Activated CD4-positive, alpha-beta T cell treated with anti-CD3 and anti-CD28 coated beads, Interleukin-2, amount 50 U/mL, for 24 hours (primary cell): ENCODE measurements at regions not wholly inside any gene's neighbourhood (a gene's known extent, or its start where the extent isn't known, plus 50 kb on each side); places are given as distances from the start of the nearest gene placed in this dataset.
"Not testable (repeated sequence)": the region's sequence is repeated elsewhere in the genome, so short reads cannot be mapped to it uniquely, and the experiment has no call there.

Experiments
- DNase-seq, 2 donors: peaks; one replicate each; pipeline ENCODE4 v3.0.0-alpha.2; 2020; ENCODE audit warnings: low read depth in 1 of 2, low spot score in 1 of 2

- no peak for DNase-seq
Observed at GRCh38 chr20:30484009-30484748, 773.3 kb upstream of the DEFB115 start.

- DNase-seq = no peak
Observed at GRCh38 chr20:30484749-30485070, 772.8 kb upstream of the DEFB115 start.

- DNase-seq = no peak
Observed at GRCh38 chr20:30485331-30486102, 771.9 kb upstream of the DEFB115 start.

DNA sequence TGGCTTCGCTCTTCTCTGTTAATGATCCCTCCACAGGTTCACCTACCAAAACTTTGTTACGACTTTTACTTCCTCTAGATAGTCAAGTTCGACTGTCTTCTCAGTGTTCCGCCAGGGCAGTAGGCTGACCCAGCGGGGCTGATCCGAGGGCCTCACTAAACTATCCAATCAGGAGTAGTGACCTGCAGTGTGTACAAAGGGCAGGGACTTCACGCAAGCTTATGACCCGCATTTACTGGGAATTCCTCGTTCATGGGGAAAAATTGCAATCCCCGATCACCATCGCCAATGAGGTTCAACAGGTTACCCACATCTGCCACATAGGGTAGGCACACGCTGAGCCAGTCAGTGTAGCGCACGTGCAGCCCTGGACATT is 771.4 kb upstream of the DEFB115 start:
- DNase-seq = no peak

DNA sequence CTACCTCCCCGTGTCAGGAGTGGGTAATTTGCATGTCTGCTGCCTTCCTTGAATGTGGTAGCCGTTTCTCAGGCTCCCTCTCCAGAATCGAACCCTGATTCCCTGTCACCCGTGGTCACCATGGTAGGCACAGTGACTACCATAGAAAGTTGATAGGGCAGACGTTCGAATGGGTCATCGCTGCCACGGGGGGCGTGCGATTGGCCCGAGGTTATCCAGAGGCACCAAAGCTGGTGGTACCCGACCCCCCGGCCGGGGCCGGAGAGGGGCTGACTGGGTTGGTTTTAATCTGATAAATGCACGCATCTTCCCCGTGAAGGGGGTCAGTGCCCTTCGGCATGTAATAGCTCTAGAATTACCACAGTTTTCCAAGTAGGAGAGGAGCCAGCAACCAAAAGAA is 770.0 kb upstream of the DEFB115 start:
- DNase-seq = not testable (repeated sequence)

GRCh38 chr20:30487947-30488926 is 769.2 kb upstream of the DEFB115 start:
- DNase-seq = no peak

DNA sequence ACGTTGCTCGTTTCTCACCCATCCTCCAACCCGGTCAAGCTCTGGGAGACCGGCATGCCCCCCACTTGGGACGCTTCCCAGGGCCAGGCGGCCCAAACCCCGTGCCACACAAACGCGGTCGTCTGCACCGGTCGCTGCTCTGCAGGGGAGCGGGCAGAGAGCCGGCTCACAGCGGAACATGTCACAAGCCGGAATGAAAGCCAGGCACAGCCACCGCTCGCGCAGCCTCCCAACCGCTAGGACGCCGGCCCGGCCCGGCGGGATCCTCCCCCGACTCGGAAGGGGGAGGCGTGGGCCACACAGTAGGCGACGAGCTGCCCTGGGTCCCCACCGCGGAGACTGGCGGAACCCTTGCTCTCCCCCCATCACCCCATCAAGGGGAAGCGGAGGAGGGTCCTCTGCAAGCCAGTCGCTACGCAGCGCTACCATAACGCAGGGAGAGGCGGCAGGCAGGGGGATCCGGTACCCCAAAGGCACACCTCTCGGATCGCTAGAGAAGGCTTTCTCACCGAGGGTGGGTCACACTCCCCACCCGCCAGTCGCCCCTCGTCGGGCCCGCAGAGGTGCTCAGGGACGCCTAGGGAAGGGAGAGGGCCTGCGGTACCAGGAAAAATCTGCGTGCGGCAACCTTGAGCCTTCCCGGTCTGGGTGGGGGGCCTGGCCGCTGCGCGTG is 768.4 kb upstream of the DEFB115 start:
- DNase-seq = no peak

GRCh38 chr20:30489614-30490003 is 767.9 kb upstream of the DEFB115 start:
- DNase-seq = no peak

GRCh38 chr20:30491016-30491415 is 766.4 kb upstream of the DEFB115 start:
- no peak for DNase-seq

DNA sequence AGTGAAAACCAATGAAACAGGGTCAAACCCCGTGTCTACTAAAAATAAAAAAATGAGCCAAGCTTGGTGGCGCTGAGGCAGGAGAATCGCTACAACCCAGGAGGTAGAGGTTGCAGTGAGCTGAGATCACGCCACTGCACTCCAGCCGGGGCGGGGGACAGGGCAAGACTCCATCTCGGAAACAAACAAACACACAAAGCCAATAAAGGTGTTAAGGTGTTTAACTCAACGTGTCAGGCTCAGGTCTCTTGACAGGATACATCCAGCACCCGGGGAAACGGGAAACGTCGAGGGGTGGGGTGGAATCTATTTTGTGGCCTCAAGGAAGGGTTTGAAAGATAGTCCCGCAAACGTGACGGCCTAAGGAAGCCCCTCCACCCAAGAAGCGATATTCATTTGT is 760.8 kb upstream of the DEFB115 start:
- not testable (repeated sequence) for DNase-seq

- not testable (repeated sequence) for DNase-seq
Observed at GRCh38 chr20:30497191-30497590, 760.3 kb upstream of the DEFB115 start.

DNA sequence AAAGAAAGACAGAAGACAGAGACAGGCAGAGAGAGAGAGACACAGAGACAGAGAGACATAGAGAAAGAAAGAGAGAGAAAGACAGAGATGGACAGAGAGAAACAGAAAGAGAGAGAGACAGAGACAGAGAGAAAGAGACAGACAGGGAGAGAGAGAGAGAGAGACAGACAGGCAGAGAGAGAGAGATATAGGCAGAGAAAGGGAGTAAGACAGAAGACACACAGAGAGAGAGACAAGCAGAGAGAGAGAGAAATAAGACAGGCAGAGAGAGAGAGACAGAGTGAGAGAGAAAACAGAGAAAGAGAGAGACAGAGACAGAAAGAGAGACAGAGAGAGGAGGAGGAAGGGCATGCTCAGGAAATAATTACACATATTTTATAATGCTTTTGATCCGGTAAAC is 758.3 kb upstream of the DEFB115 start:
- DNase-seq = no peak

DNA sequence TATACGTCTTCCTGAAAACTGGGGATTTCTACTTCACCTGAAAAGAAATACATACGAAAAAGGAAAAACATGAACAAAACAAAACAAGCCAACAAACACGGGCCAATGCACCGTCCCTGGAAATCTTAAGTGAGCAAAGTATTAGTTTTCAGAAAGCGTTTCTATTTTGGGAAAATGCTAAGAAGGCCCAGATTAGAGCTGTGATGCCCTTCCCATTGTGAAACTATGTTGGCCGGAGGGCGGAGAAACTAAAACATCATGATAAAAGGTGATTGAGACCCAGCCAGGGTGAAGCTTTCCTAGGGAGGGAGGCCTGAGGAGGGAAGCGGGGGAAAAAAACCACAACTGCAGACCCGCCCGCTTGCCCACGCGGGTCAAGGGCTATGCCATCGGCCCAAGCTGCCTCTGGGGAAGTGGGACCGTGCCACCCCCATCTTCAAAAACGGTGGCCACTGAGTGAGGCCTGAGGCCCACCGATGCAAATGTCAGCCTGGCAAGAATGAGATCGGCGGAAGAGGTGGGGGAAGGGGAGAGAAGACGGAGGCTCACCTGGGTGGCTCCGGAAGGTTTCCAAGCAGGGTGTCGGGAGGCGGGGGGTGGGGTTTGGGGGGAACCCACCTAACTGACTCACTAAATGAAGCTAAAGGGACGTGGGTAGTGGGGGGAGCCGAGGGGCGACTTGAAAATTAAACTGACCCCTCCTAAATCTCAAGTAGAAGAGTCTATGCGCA is 757.6 kb upstream of the DEFB115 start:
- DNase-seq = not testable (repeated sequence)

DNA sequence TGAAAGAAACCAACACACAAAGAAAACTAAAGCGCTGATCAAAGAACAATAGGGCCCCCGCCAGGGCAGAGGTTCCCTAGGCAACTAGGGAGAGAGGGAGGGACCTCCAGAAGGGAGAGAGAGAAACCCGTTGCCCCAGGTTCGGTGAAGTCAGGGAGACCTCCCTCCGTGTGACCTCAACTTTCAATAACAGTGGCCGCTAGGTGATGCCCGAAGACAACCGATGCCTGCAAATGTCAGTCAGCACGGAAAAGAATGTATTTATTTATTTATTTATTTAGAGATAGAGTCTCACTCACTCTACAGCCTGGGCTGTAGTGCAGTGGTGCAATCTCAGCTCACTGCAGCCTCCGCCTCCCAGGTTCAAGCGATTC is 757.0 kb upstream of the DEFB115 start:
- not testable (repeated sequence) for DNase-seq

GRCh38 chr20:30500829-30501440 is 756.5 kb upstream of the DEFB115 start:
- no peak for DNase-seq

- no peak for DNase-seq
Observed at GRCh38 chr20:30502670-30503069, 754.8 kb upstream of the DEFB115 start.

DNA sequence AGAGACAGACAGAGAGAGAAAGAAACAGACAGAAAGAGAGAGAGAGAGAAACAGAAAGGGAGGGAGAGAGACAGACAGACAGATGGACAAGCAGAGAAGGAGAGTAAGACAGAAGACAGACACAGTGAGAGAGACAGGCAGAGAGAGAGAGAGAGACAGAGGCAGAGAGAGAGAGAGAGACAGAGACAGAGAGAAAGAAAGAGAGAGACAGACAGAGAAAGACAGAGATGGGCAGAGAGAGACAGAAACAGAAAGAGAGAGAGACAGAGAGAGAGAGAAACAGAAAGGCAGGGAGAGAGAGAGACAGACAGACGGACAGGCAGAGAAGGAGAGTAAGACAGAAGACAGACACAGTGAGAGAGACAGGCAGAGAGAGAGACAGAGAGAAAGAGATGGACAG is 754.3 kb upstream of the DEFB115 start:
- DNase-seq = not testable (repeated sequence)

DNA sequence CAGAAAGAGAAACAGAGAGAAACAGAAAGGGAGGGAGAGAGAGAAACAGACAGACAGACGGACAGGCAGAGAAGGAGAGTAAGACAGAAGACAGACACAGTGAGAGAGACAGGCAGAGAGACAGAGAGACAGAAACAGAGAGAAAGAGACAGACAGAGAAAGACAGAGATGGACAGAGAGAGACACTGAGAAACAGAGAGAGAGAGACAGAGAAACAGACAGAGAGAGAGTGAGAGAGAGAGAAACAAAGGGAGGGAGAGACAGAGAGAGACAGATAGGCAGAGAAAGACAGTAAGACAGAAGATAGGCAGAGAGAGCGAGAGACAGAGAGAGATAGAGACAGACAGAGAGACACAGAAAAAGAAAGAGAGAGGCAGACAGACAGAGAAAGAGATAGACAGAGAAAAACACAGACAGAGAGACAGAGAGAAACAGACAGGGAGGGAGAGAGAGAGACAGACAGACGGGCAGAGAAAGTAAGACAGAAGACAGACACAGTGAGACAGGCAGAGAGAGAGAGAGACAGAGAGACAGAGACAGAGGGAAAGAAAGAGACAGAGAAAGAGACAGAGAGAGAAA is 753.4 kb upstream of the DEFB115 start:
- no peak for DNase-seq

DNA sequence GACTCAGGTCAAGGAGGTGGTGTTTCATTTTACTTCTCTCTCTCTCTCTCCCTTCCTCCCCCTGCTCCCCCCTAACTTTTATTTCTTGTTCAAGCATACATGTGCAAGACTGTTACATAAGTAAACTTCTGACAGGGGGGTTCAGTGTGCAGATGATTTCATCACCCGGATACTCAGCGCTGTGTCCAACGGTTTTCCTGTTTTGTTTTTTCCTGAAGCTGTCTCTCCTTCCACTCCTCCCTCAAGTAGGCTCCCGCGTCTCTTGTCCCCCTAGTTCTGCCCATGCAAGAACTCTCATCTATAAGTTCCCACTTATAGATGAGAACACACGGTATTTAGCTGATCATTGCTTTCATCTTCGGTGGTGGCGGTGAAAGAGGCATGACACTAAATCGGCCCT is 751.9 kb upstream of the DEFB115 start:
- no peak for DNase-seq

DNA sequence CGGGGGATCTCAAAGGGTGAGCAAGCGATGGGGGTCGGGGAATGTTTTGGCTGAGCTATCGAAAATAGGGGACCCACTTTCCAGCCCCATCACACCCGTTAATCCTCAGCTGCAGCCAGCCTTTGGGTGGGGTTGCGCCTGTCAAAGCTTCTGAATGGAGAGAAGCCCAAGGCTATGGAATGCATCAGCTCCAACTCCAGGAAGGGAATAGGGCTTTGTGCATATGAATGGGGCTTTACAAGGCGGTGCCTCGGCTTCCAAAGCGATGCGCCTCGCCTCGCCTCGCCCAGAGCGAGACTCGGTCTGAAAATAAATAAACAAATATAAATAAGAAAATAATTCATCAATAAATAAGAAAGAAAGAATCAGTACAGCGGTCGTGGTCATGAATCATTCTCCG is 751.4 kb upstream of the DEFB115 start:
- DNase-seq = no peak
